ENCODE measurements at regions not wholly inside any gene's neighbourhood (a gene's known extent, or its start where the extent isn't known, plus 50 kb on each side); places are given as distances from the start of the nearest gene placed in this dataset.

GRCh38 chr1:79283451-79283850 lies 276.9 kb upstream of the ADGRL4 start:
- TF ChIP-seq, protein P1, sequence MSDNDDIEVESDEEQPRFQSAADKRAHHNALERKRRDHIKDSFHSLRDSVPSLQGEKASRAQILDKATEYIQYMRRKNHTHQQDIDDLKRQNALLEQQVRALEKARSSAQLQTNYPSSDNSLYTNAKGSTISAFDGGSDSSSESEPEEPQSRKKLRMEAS (IDR thresholded peaks at IDR 0.05) = no peak
- TF ChIP-seq, protein P2, sequence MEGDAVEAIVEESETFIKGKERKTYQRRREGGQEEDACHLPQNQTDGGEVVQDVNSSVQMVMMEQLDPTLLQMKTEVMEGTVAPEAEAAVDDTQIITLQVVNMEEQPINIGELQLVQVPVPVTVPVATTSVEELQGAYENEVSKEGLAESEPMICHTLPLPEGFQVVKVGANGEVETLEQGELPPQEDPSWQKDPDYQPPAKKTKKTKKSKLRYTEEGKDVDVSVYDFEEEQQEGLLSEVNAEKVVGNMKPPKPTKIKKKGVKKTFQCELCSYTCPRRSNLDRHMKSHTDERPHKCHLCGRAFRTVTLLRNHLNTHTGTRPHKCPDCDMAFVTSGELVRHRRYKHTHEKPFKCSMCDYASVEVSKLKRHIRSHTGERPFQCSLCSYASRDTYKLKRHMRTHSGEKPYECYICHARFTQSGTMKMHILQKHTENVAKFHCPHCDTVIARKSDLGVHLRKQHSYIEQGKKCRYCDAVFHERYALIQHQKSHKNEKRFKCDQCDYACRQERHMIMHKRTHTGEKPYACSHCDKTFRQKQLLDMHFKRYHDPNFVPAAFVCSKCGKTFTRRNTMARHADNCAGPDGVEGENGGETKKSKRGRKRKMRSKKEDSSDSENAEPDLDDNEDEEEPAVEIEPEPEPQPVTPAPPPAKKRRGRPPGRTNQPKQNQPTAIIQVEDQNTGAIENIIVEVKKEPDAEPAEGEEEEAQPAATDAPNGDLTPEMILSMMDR (IDR thresholded peaks at IDR 0.05; ENCODE audit: low read depth, low read length, missing input control) = no peak
- TF ChIP-seq FOXA1 (IDR thresholded peaks at IDR 0.05) = no peak
- TF ChIP-seq NR2F2 (IDR thresholded peaks at IDR 0.05) = no peak
- TF ChIP-seq, protein P3, sequence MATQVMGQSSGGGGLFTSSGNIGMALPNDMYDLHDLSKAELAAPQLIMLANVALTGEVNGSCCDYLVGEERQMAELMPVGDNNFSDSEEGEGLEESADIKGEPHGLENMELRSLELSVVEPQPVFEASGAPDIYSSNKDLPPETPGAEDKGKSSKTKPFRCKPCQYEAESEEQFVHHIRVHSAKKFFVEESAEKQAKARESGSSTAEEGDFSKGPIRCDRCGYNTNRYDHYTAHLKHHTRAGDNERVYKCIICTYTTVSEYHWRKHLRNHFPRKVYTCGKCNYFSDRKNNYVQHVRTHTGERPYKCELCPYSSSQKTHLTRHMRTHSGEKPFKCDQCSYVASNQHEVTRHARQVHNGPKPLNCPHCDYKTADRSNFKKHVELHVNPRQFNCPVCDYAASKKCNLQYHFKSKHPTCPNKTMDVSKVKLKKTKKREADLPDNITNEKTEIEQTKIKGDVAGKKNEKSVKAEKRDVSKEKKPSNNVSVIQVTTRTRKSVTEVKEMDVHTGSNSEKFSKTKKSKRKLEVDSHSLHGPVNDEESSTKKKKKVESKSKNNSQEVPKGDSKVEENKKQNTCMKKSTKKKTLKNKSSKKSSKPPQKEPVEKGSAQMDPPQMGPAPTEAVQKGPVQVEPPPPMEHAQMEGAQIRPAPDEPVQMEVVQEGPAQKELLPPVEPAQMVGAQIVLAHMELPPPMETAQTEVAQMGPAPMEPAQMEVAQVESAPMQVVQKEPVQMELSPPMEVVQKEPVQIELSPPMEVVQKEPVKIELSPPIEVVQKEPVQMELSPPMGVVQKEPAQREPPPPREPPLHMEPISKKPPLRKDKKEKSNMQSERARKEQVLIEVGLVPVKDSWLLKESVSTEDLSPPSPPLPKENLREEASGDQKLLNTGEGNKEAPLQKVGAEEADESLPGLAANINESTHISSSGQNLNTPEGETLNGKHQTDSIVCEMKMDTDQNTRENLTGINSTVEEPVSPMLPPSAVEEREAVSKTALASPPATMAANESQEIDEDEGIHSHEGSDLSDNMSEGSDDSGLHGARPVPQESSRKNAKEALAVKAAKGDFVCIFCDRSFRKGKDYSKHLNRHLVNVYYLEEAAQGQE (IDR thresholded peaks at IDR 0.05) = no peak
- no peak for TF ChIP-seq TAF1 (conservative IDR thresholded peaks at IDR 0.05)
- TF ChIP-seq YY1 (IDR thresholded peaks at IDR 0.05) = no peak
- TF ChIP-seq RAD21 (IDR thresholded peaks at IDR 0.05) = no peak
- no peak for TF ChIP-seq JUND (IDR thresholded peaks at IDR 0.05)
- no peak for TF ChIP-seq RXRA (IDR thresholded peaks at IDR 0.05)
- TF ChIP-seq SP1 (IDR thresholded peaks at IDR 0.05) = no peak
- TF ChIP-seq ATF3 (IDR thresholded peaks at IDR 0.05) = no peak
- TF ChIP-seq ZBTB33 (IDR thresholded peaks at IDR 0.05) = no peak

All from liver (tissue), 3 donors.